PFSK-1 (cell line): ENCODE measurements at regions not wholly inside any gene's neighbourhood (a gene's known extent, or its start where the extent isn't known, plus 50 kb on each side); places are given as distances from the start of the nearest gene placed in this dataset.

Experiments used
- POLR2AphosphoS5 ChIP-seq: IDR thresholded peaks from 2 replicates; pipeline ENCODE4 v1.6.1; 2012; ENCODE audit warnings: low read depth, mild to moderate bottlenecking, control low read depth, low read length, moderate library complexity
- REST ChIP-seq, 2 experiments: IDR thresholded peaks; 2 replicates each; pipeline versions ENCODE4 v1.6.1 to v1.8.0; 2011 to 2012; ENCODE audit warnings: low read depth in 2 of 2, low read length in 2 of 2, control low read depth in 1 of 2, inconsistent platforms in 1 of 2, mild to moderate bottlenecking in 1 of 2, moderate library complexity in 1 of 2; ENCODE audit not compliant: insufficient read depth in 1 of 2
- SIN3A ChIP-seq: IDR thresholded peaks from 2 replicates; pipeline ENCODE4 v1.6.1; 2012; ENCODE audit warnings: mild to moderate bottlenecking, low read length, moderate library complexity, borderline replicate concordance; ENCODE audit not compliant: insufficient read depth

GRCh38 chr1:234858722-234859121 lies 248.7 kb upstream of the IRF2BP2 start:
- no peak for TF ChIP-seq REST (IDR thresholded peaks at IDR 0.05; ENCODE audit: insufficient read depth in 1 of 2, low read depth in 2 of 2, low read length in 2 of 2)
- TF ChIP-seq POLR2AphosphoS5: no peak
- TF ChIP-seq SIN3A: no peak
